HG02970 (cell line): ENCODE measurements at regions not wholly inside any gene's neighbourhood (a gene's known extent, or its start where the extent isn't known, plus 50 kb on each side); places are given as distances from the start of the nearest gene placed in this dataset.
"Not testable (repeated sequence)": the region's sequence is repeated elsewhere in the genome, so short reads cannot be mapped to it uniquely, and the experiment has no call there.

Experiments used
- ATAC-seq: cut with Tn5 transposase; IDR thresholded peaks from one replicate; pipeline ENCODE4 v1.9.1; 2021; ENCODE audit warnings: mild to moderate bottlenecking, moderate library complexity, moderate number of reproducible peaks; ENCODE audit not compliant: unreplicated experiment, low FRiP score

DNA sequence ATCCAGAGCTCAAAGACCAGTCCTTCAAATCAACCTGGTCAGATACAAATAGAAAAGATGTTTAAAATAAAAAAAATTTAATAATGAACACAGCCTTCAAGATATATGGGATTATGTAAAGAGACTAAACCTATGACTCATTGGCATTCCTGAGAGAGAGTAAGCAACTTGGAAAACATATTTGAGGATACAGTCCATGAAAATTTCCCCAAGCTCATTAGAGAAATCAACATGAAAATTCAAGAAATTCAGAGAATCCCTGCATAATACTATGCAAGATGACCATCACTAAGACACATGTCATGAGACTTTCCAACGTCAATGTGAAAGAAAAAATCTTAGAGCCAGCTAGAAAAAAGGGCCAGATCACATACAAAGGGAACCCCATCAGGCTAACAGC is 512.9 kb upstream of the PTGER4 start:
- ATAC-seq, result no peak

GRCh38 chr5:40165789-40166728 is 513.7 kb upstream of the PTGER4 start:
- no peak for ATAC-seq

DNA sequence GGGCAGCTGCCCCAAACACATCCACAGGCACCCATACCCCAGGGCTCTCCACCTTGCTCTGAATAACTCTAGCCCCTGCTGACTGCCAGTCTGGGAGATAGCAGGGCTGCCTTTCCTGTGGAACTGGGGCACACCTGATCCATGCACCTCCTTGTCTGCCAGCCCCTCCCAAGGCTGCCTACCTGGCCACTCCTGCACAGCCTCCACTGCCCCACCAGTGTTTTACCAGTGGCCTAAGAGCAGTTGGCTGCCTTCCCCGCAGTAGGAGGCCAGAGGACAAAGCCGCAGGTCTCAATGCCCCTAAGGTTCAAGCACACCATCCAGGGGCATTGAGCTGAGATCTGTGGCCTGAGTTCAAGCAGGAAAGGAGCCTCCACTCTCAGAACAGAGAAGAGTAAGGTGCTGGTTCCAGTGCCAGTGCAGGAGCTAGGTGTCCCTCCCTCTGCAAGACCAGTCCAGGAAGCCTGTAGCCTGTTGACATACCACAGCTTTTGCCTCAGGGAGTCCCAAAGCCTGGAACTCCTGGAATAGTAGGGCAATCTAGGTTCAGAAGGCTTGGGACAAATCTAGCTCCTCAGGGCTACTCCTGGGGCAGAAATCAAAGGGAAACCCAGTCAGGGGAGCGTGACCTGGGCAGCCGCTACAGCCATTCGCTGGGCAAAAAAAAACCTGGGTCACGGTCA is 514.5 kb upstream of the PTGER4 start:
- no peak for ATAC-seq

- ATAC-seq, result no peak
Observed at GRCh38 chr5:40160435-40160834, 519.3 kb upstream of the PTGER4 start.

DNA sequence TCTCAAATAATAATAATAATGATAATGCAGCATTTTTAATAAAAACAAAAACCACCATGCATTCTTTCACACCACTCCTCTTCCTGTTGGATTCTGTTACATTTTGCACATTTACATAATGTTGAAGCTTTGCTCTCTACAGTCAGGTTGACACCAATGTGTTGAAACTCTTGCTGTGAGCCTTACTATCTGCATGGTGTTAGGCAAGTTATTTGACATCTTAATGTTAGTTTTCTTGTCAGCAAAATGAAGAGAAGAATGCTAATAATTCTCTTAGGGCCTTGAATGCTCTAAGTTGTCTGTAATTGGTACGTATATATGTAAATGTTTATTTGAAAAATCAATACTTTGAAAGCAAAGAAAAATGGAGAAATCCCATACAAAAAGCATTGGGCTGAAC is 525.5 kb upstream of the PTGER4 start:
- no peak for ATAC-seq

DNA sequence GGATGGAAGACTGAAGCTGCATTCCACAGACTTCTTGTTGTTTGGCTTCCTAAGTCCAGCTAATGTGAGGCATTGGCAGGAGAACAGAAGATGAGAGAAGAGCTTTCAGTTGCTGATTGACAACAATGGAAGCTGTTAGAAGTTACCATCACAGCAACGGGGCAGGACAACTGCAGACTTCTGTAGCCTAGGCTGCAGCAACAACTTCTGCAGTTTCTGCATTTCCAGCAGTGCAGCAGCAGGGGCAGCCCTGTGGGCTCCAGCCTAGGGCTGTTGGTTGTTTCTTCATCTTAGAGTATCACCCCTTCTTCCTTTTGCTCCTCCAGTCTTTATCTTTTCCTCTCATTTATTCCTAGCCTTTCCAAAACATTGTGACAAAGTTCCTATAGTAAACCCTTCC is 528.8 kb upstream of the PTGER4 start:
- no peak for ATAC-seq

- ATAC-seq, result no peak
Observed at GRCh38 chr5:40141896-40142295, 537.8 kb upstream of the PTGER4 start.

GRCh38 chr5:40141418-40141817 is 538.3 kb upstream of the PTGER4 start:
- no peak for ATAC-seq

- no peak for ATAC-seq
Observed at GRCh38 chr5:40137223-40137622, 542.5 kb upstream of the PTGER4 start.

DNA sequence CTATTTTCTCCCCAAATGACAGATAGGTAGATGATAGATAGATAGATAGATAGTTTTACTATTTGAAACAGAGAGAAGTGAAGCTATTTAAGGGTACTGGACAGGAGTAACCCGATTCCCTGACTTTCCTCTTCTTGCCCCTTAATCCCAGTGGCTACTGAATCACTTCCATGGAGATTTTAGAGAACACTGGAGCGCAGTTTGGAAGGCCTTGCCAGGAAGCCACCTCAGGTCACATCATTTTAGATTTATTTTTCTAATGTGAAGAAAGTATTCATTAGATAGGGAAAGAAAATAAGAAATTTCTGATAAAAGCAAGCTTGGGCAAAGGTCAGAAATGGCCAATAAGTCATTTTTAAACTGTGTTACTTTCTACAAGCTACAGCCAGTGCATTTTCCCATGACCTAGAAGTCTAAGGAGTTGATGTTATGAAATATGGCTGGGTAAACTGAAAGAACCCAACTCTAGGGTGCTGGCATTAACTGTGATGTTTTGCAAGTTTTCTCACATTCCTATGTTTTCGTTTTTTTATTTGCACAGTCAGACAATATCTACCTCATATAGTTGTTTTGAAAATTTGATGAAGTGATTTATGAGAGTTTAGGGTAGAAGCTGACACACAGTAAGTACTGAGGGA is 544.7 kb upstream of the PTGER4 start:
- no peak for ATAC-seq

- ATAC-seq, result no peak
Observed at GRCh38 chr5:40124367-40124766, 555.3 kb upstream of the PTGER4 start.

DNA sequence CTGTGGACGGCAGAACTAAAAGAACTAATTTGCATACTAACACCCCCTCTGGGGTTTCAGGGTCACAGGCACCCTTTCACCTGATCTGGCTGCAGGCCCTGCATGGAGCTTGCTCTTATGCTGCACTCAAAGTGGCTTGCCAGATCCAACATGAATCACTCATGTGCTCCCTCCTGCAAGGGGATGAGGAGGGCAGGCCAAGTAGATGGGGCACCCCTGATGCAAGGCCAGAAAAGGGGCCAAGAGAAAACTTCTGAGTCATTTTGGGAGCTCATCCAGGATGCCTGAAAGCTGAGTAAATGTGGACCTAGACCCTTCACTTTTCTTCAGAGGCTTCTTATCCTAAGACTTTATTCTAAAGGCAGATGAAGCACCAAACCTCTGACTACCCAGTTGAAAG is 558.5 kb upstream of the PTGER4 start:
- no peak for ATAC-seq

DNA sequence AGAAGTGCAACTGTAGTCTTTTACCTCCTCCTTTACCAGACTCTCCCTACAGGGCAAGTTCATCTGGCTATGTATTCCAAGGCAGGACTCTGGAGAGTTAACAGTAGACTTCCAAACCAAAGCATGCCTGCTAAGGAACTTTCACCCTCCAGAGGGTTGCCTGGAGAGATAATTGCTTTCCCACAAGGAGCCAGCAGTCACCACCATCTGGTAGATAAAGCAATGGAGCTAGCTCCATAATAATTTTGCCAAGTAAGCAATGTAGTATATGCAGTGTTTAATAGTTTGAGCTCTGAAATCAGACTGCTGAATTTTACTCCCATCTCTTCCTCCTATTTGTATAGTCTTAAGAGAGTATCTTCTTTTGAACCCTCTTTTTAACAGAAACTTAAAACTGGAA is 566.8 kb upstream of the PTGER4 start:
- no peak for ATAC-seq

DNA sequence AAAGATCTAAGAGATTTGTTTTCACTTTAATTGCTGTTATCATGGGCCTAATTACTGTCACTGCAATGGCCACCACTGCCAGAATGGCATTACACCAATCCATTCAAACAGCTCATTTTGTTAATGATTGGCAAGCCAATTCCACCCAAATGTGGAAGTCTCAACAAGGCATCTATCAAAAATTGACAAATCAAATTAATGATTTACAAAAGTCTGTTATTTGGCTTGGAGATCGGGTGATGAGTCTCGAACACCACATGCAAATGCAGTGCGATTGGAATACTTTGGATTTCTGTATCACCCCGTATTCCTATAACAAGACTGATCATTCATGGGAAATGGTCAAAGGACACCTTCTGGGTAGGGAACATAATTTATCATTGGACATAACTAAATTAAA is 568.7 kb upstream of the PTGER4 start:
- ATAC-seq, result not testable (repeated sequence)

- ATAC-seq, result not testable (repeated sequence)
Observed at GRCh38 chr5:40108764-40109390, 570.8 kb upstream of the PTGER4 start.

- ATAC-seq, result not testable (repeated sequence)
Observed at GRCh38 chr5:40107786-40108185, 571.9 kb upstream of the PTGER4 start.

DNA sequence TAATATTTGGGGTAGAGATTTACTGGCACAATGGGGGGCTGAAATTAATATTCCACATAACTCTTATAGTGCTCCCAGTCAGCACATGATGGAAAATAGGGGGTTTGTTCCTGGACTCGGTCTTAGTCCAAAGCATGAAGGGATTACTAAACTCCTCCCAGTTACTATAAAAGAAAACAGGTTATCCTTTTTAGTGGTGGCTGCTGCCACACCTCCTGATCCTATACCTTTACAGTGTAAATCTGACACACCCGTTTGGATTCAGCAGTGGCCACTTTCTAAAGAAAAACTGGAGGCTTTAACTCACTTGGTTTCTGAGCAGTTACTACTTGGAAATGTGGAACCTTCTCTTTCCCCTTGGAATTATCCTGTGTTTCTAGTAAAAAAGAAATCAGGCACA is 572.9 kb upstream of the PTGER4 start:
- no peak for ATAC-seq

- ATAC-seq, result no peak
Observed at GRCh38 chr5:40098313-40098712, 581.4 kb upstream of the PTGER4 start.

DNA sequence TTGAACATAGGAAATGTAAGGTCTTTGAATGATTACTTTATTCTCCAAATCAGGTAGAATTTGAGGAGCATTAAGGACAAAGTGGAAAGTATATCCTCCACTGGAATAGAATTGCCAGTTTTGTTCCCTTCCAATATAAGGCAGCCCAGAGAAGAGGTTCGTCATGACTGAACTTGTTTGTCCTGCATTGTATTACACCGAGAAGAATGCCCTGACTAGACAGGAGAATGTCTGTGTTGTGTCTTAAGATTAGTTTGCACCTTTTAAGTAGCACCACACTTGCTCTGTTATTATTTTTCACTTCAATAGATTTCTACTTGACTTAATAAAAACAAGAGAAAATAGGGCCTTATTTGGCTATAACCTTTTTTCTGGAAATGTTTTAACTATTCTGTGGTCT is 586.2 kb upstream of the PTGER4 start:
- ATAC-seq, result no peak

DNA sequence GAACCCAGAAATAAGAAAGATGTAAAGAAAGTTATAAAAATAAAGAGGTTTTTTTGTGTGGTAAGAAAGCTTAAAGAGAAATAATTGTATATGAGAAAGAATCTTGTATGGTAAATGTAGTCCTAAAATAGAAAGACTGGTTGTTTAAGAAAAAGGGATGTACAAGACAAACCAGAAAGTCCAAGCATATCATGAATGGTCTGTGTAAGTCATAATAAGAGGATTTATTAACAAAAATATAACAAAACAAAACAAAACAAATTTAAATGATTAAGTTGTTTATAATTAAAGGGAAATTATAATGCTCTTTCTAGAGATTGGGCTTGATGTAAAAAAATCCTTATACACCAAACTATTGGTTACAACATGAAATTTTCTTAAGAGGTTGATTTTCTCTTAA is 590.4 kb upstream of the PTGER4 start:
- no peak for ATAC-seq

DNA sequence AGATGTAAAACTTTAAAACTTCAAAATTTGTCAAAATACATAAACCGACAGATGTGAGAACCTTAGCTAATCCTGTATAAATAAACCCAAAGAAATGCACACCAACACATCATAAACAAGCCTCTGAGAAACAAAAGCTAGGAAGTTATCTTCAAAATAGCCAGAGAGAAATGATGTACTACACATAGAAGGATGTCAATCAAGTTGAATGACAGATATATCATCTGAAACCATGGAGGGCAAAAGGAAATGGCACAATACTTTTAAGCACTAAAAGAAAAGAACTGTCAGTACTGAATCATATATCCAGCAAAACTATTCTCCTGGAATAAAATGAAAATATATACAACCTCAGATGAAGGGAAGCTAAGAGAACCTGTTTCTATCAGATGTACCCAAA is 595.1 kb upstream of the PTGER4 start:
- ATAC-seq, result no peak
